ENCODE measurements at regions not wholly inside any gene's neighbourhood (a gene's known extent, or its start where the extent isn't known, plus 50 kb on each side); places are given as distances from the start of the nearest gene placed in this dataset.

GRCh38 chrX:7789200-7789599 is 53.8 kb upstream of the VCX start:
- Histone ChIP-seq H3K9me3 (ENCODE audit: control insufficient read depth, low read length) (peaks cover 1% of the 10 kb centered on the region), H3K4me1 (ENCODE audit: control insufficient read depth in 1 of 2, insufficient read depth in 2 of 2, low read length in 2 of 2) (no peaks in the 10 kb centered on the region), H3K27ac (ENCODE audit: low read depth in 1 of 2, low read length in 2 of 2) (no peak overlapping the region), H3K36me3 (ENCODE audit: control insufficient read depth in 1 of 2, insufficient read depth in 2 of 2, low read length in 1 of 2) (no peaks in the 10 kb centered on the region), H3K4me3 (ENCODE audit: low read length in 2 of 2) (no peak overlapping the region), H3K27me3 (ENCODE audit: control insufficient read depth in 1 of 2, insufficient read depth in 2 of 2, low read length in 1 of 2) (no peaks in the 10 kb centered on the region)
- WGBS, 2 donors, result 50 to 60% methylated on average over 2 of the region's 2 CpGs
- no peak for DNase-seq
- intact Hi-C loops (cut with DNase I), result no loop called here
- no peak for ATAC-seq (ENCODE audit: low FRiP score)

- WGBS, 2 donors, result 58 to 61% methylated on average over 1 of the region's 1 CpG
- no peaks in the 10 kb centered on the region for H3K4me1 ChIP-seq (ENCODE audit: control insufficient read depth in 1 of 2, insufficient read depth in 2 of 2, low read length in 2 of 2)
- H3K27me3 ChIP-seq (ENCODE audit: control insufficient read depth in 1 of 2, insufficient read depth in 2 of 2, low read length in 1 of 2), result no peaks in the 10 kb centered on the region
- H3K27ac ChIP-seq (ENCODE audit: low read depth in 1 of 2, low read length in 2 of 2), result no peak overlapping the region
- H3K4me3 ChIP-seq (ENCODE audit: low read length in 2 of 2), result no peak overlapping the region
- H3K36me3 ChIP-seq (ENCODE audit: control insufficient read depth in 1 of 2, insufficient read depth in 2 of 2, low read length in 1 of 2), result no peaks in the 10 kb centered on the region
- DNase-seq, result no peak
- intact Hi-C loops (cut with DNase I), result no loop called here
- ATAC-seq (ENCODE audit: low FRiP score), result no peak
- H3K9me3 ChIP-seq (ENCODE audit: control insufficient read depth, low read length), result no peaks in the 10 kb centered on the region
Measured at GRCh38 chrX:7788334-7788733, 54.6 kb upstream of the VCX start.

- intact Hi-C loops (cut with DNase I), result no loop called here
- Histone ChIP-seq H3K9me3 (ENCODE audit: control insufficient read depth, low read length) (no peaks in the 10 kb centered on the region), H3K36me3 (ENCODE audit: control insufficient read depth in 1 of 2, insufficient read depth in 2 of 2, low read length in 1 of 2) (no peaks in the 10 kb centered on the region), H3K27ac (ENCODE audit: low read depth in 1 of 2, low read length in 2 of 2) (no peak overlapping the region), H3K4me3 (ENCODE audit: low read length in 2 of 2) (no peak overlapping the region), H3K4me1 (ENCODE audit: control insufficient read depth in 1 of 2, insufficient read depth in 2 of 2, low read length in 2 of 2) (no peaks in the 10 kb centered on the region), H3K27me3 (ENCODE audit: control insufficient read depth in 1 of 2, insufficient read depth in 2 of 2, low read length in 1 of 2) (no peaks in the 10 kb centered on the region)
- DNase-seq (no peak), ATAC-seq (ENCODE audit: low FRiP score) (no peak)
- WGBS, 2 donors, result 16 to 20% methylated on average over 4 of the region's 4 CpGs
Measured at GRCh38 chrX:7787714-7788113, 55.3 kb upstream of the VCX start.

- H3K9me3 ChIP-seq (ENCODE audit: control insufficient read depth, low read length), result no peaks in the 10 kb centered on the region
- intact Hi-C loops (cut with DNase I), result no loop called here
- H3K4me1 ChIP-seq (ENCODE audit: control insufficient read depth in 1 of 2, insufficient read depth in 2 of 2, low read length in 2 of 2), result no peaks in the 10 kb centered on the region
- no peak overlapping the region for H3K27ac ChIP-seq (ENCODE audit: low read depth in 1 of 2, low read length in 2 of 2)
- no peaks in the 10 kb centered on the region for H3K36me3 ChIP-seq (ENCODE audit: control insufficient read depth in 1 of 2, insufficient read depth in 2 of 2, low read length in 1 of 2)
- H3K27me3 ChIP-seq (ENCODE audit: control insufficient read depth in 1 of 2, insufficient read depth in 2 of 2, low read length in 1 of 2), result no peaks in the 10 kb centered on the region
- 93 to 97% methylated on average over 1 of the region's 1 CpG for WGBS, 2 donors
- no peak overlapping the region for H3K4me3 ChIP-seq (ENCODE audit: low read length in 2 of 2)
- ATAC-seq (ENCODE audit: low FRiP score) (no peak), DNase-seq (no peak)
Measured at GRCh38 chrX:7784580-7784979, 58.4 kb upstream of the VCX start.

- Histone ChIP-seq H3K27me3 (ENCODE audit: control insufficient read depth in 1 of 2, insufficient read depth in 2 of 2, low read length in 1 of 2) (no peaks in the 10 kb centered on the region), H3K36me3 (ENCODE audit: control insufficient read depth in 1 of 2, insufficient read depth in 2 of 2, low read length in 1 of 2) (no peaks in the 10 kb centered on the region), H3K9me3 (ENCODE audit: control insufficient read depth, low read length) (no peaks in the 10 kb centered on the region), H3K4me3 (ENCODE audit: low read length in 2 of 2) (no peak overlapping the region), H3K4me1 (ENCODE audit: control insufficient read depth in 1 of 2, insufficient read depth in 2 of 2, low read length in 2 of 2) (no peaks in the 10 kb centered on the region), H3K27ac (ENCODE audit: low read depth in 1 of 2, low read length in 2 of 2) (no peak overlapping the region)
- DNase-seq (no peak), ATAC-seq (ENCODE audit: low FRiP score) (no peak)
- 57 to 70% methylated on average over 2 of the region's 2 CpGs for WGBS, 2 donors
- intact Hi-C loops (cut with DNase I), result no loop called here
Measured at GRCh38 chrX:7779644-7780043, 63.3 kb upstream of the VCX start.

- intact Hi-C loops (cut with DNase I), result no loop called here
- no peak overlapping the region for H3K27ac ChIP-seq (ENCODE audit: low read depth in 1 of 2, low read length in 2 of 2)
- 86 to 89% methylated on average over 3 of the region's 3 CpGs for WGBS, 2 donors
- no peaks in the 10 kb centered on the region for H3K36me3 ChIP-seq (ENCODE audit: control insufficient read depth in 1 of 2, insufficient read depth in 2 of 2, low read length in 1 of 2)
- H3K4me1 ChIP-seq (ENCODE audit: control insufficient read depth in 1 of 2, insufficient read depth in 2 of 2, low read length in 2 of 2), result no peaks in the 10 kb centered on the region
- DNase-seq, result no peak
- no peak overlapping the region for H3K4me3 ChIP-seq (ENCODE audit: low read length in 2 of 2)
- no peak for ATAC-seq (ENCODE audit: low FRiP score)
- H3K27me3 ChIP-seq (ENCODE audit: control insufficient read depth in 1 of 2, insufficient read depth in 2 of 2, low read length in 1 of 2), result no peaks in the 10 kb centered on the region
- no peaks in the 10 kb centered on the region for H3K9me3 ChIP-seq (ENCODE audit: control insufficient read depth, low read length)
Measured at GRCh38 chrX:7775987-7776386, 67.0 kb upstream of the VCX start.

GRCh38 chrX:7771788-7772438 is 71.1 kb upstream of the VCX start:
- no peak for ATAC-seq (ENCODE audit: low FRiP score)
- H3K27ac ChIP-seq (ENCODE audit: low read depth in 1 of 2, low read length in 2 of 2), result no peak overlapping the region
- H3K9me3 ChIP-seq (ENCODE audit: control insufficient read depth, low read length), result no peaks in the 10 kb centered on the region
- H3K4me1 ChIP-seq (ENCODE audit: control insufficient read depth in 1 of 2, insufficient read depth in 2 of 2, low read length in 2 of 2), result no peaks in the 10 kb centered on the region
- DNase-seq, result no peak
- no peak overlapping the region for H3K4me3 ChIP-seq (ENCODE audit: low read length in 2 of 2)
- WGBS, 2 donors, result 56 to 63% methylated on average over 7 of the region's 7 CpGs
- no peaks in the 10 kb centered on the region for H3K36me3 ChIP-seq (ENCODE audit: control insufficient read depth in 1 of 2, insufficient read depth in 2 of 2, low read length in 1 of 2)
- no peaks in the 10 kb centered on the region for H3K27me3 ChIP-seq (ENCODE audit: control insufficient read depth in 1 of 2, insufficient read depth in 2 of 2, low read length in 1 of 2)
- intact Hi-C loops (cut with DNase I), result no loop called here

GRCh38 chrX:7759830-7760229 is 83.1 kb upstream of the VCX start:
- intact Hi-C loops (cut with DNase I), result no loop called here
- H3K9me3 ChIP-seq (ENCODE audit: control insufficient read depth, low read length), result no peaks in the 10 kb centered on the region
- H3K27me3 ChIP-seq (ENCODE audit: control insufficient read depth in 1 of 2, insufficient read depth in 2 of 2, low read length in 1 of 2), result no peaks in the 10 kb centered on the region
- H3K27ac ChIP-seq (ENCODE audit: low read depth in 1 of 2, low read length in 2 of 2), result no peak overlapping the region
- DNase-seq (no peak), ATAC-seq (ENCODE audit: low FRiP score) (no peak)
- no peak overlapping the region for H3K4me3 ChIP-seq (ENCODE audit: low read length in 2 of 2)
- no peaks in the 10 kb centered on the region for H3K36me3 ChIP-seq (ENCODE audit: control insufficient read depth in 1 of 2, insufficient read depth in 2 of 2, low read length in 1 of 2)
- WGBS, 2 donors, result 28 to 47% methylated on average over 1 of the region's 1 CpG
- no peaks in the 10 kb centered on the region for H3K4me1 ChIP-seq (ENCODE audit: control insufficient read depth in 1 of 2, insufficient read depth in 2 of 2, low read length in 2 of 2)

GRCh38 chrX:7746856-7747255 is 96.1 kb upstream of the VCX start:
- 42 to 44% methylated on average over 5 of the region's 5 CpGs for WGBS, 2 donors
- no peak for DNase-seq
- no peak overlapping the region for H3K4me3 ChIP-seq (ENCODE audit: low read length in 2 of 2)
- H3K4me1 ChIP-seq (ENCODE audit: control insufficient read depth in 1 of 2, insufficient read depth in 2 of 2, low read length in 2 of 2), result no peaks in the 10 kb centered on the region
- intact Hi-C loops (cut with DNase I), result no loop called here
- H3K36me3 ChIP-seq (ENCODE audit: control insufficient read depth in 1 of 2, insufficient read depth in 2 of 2, low read length in 1 of 2), result no peaks in the 10 kb centered on the region
- no peaks in the 10 kb centered on the region for H3K27me3 ChIP-seq (ENCODE audit: control insufficient read depth in 1 of 2, insufficient read depth in 2 of 2, low read length in 1 of 2)
- no peak overlapping the region for H3K27ac ChIP-seq (ENCODE audit: low read depth in 1 of 2, low read length in 2 of 2)
- no peak for ATAC-seq (ENCODE audit: low FRiP score)
- H3K9me3 ChIP-seq (ENCODE audit: control insufficient read depth, low read length), result no peaks in the 10 kb centered on the region

Measured in aorta (tissue), 5 donors.